Neutrophil (primary cell): ENCODE measurements at regions not wholly inside any gene's neighbourhood (a gene's known extent, or its start where the extent isn't known, plus 50 kb on each side); places are given as distances from the start of the nearest gene placed in this dataset.

ENCODE experiments used
- H3K27ac ChIP-seq: fragments of 200-600 bp; sonication (generic); 2 replicates; pipeline ENCODE4 v1.5.1; 2016; ENCODE audit warnings: mild to moderate bottlenecking, moderate library complexity
- H3K27me3 ChIP-seq: fragments of 200-600 bp; sonication (generic); 2 replicates; pipeline ENCODE4 v1.6.0; 2016; ENCODE audit warnings: mild to moderate bottlenecking
- H3K36me3 ChIP-seq: fragments of 200-600 bp; sonication (generic); 2 replicates; pipeline ENCODE4 v1.5.1; 2017
- H3K4me1 ChIP-seq, 2 experiments: fragments of 200-600 bp in 1 of 2; sonication (generic) in 1 of 2; 1 replicate in 1 of 2; 2 replicates in 1 of 2; pipeline versions ENCODE4 v1.5.1 to v1.6.1; 2013 to 2016; ENCODE audit warnings: low read depth in 1 of 2, low read length in 1 of 2, mild to moderate bottlenecking in 1 of 2, moderate library complexity in 1 of 2; ENCODE audit not compliant: control insufficient read depth in 1 of 2, insufficient read depth in 1 of 2
- H3K4me3 ChIP-seq, 2 experiments: fragments of 200-600 bp in 1 of 2; sonication (generic) in 1 of 2; 1 replicate in 1 of 2; 2 replicates in 1 of 2; pipeline ENCODE4 v1.5.1; 2013 to 2016; ENCODE audit warnings: low read depth in 1 of 2, low read length in 1 of 2, mild to moderate bottlenecking in 1 of 2, moderate library complexity in 1 of 2
- H3K9me3 ChIP-seq: fragments of 200-600 bp; sonication (generic); 2 replicates; pipeline ENCODE4 v1.5.1; 2016
- TF ChIP-seq, protein P1 (sequence below): fragments of 200-600 bp; sonication (generic); IDR thresholded peaks from 2 replicates; pipeline ENCODE4 v1.5.1; 2016; ENCODE audit warnings: antibody characterized with exemption

DNA sequence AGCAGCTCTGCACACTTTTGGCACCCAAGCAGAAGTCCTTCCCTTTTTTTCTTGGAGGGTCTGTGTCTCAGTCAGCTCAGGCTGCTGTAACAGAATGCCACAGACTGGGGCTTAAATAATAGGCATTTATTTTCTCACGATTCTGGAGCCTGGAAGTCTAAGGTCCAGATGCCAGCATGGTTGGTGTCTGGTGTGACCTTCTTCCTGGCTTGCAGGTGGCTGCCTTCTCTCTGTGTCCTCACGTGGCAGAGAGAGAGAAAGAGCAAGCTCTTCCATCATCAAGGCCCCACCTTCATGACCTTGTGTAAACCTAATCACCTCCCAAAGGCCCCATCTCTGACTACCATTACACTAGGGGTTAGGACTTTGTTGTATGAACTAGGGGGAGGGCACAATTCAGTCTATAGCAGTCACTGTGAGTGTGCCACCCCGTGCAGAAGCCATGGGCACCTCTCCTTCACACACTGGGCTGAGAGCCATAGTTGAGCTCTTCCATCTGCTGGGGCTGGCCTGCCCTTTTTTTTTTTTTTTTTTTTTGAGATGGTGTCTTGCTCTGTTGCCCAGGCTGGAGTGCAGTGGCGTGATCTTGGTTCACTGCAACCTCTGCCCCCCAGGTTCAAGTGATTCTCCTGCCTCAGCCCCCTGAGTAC is 80.3 kb downstream of the OAT start:
- H3K36me3 ChIP-seq, result no peaks in the 10 kb centered on the region

DNA sequence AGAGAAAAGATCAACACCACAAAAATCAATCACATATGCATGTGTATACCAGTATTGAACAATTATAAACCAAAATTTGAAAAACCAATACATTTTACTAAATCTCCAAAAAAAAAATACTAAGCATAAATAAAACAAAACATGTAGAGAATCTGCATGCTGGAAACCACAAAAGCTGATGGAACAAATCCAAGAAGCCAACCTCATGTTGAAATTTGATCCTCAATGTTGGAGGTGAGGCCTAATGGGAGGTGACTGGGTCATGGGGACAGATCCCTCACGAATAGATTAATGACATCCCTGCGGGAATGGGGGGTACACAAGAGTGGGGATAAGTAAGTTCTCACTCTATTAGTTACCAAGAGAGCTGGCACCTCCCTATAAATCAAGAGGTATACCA is 82.5 kb downstream of the OAT start:
- Histone ChIP-seq H3K27ac (no peak overlapping the region), H3K36me3 (no peaks in the 10 kb centered on the region), H3K9me3 (no peaks in the 10 kb centered on the region), H3K4me3 (no peak overlapping the region), H3K27me3 (peaks cover 4% of the 10 kb centered on the region), H3K4me1 (peaks cover 0 to 3% of the 10 kb centered on the region in 2 experiments)
- TF ChIP-seq, protein P1, sequence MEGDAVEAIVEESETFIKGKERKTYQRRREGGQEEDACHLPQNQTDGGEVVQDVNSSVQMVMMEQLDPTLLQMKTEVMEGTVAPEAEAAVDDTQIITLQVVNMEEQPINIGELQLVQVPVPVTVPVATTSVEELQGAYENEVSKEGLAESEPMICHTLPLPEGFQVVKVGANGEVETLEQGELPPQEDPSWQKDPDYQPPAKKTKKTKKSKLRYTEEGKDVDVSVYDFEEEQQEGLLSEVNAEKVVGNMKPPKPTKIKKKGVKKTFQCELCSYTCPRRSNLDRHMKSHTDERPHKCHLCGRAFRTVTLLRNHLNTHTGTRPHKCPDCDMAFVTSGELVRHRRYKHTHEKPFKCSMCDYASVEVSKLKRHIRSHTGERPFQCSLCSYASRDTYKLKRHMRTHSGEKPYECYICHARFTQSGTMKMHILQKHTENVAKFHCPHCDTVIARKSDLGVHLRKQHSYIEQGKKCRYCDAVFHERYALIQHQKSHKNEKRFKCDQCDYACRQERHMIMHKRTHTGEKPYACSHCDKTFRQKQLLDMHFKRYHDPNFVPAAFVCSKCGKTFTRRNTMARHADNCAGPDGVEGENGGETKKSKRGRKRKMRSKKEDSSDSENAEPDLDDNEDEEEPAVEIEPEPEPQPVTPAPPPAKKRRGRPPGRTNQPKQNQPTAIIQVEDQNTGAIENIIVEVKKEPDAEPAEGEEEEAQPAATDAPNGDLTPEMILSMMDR, result no peak

More for the DNA sequence above, 80.3 kb downstream of the OAT start:
- Histone ChIP-seq H3K4me3 (no peak overlapping the region), H3K9me3 (no peaks in the 10 kb centered on the region), H3K27me3 (peaks cover 7% of the 10 kb centered on the region), H3K4me1 (peaks cover 0 to 4% of the 10 kb centered on the region in 2 experiments), H3K27ac (no peak overlapping the region)
- TF ChIP-seq, protein P1, result no peak

DNA sequence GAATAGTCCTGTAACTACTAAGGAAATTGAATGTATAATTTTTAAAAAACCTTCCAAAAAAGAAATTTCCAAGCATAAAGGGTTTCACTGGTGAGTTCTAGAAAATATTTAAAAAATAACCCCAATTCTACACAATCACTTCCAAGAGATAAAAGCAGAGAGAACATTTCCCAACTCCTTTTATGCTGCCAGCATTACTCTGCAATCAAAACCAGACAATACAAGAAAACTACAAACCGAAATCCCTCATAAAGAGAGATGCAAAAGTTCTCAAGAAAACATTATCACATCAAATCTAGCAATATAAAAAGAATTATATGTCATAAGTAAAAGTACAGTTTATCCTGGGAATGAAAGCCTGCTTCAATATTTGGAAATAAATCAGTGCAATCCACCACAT is 84.8 kb downstream of the OAT start:
- Histone ChIP-seq H3K27ac (no peak overlapping the region), H3K4me1 (no peaks in the 10 kb centered on the region), H3K27me3 (no peaks in the 10 kb centered on the region), H3K4me3 (no peak overlapping the region), H3K9me3 (no peaks in the 10 kb centered on the region), H3K36me3 (no peaks in the 10 kb centered on the region)
- TF ChIP-seq, protein P1, result no peak

DNA sequence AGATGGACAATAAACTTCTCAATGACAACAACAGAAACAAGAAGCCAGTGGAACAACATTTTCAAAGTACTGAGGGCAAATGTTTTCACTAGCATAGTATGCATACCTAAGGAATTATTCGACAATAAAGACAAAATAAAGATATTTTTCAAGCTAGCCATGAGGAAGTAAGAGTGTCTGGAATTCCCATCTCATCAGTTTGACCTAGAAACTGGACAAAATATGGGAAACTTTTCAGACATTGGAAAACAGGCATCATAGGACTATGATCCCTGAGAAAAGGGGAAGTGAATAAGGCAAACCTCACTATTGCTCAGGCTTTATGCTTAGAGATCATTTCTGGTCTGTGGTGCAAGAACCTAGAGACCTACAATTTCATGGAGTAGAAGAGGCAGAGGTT is 86.3 kb downstream of the OAT start:
- H3K27me3 ChIP-seq, result no peaks in the 10 kb centered on the region
- H3K9me3 ChIP-seq, result no peaks in the 10 kb centered on the region
- H3K27ac ChIP-seq, result no peak overlapping the region
- TF ChIP-seq, protein P1, result no peak
- no peaks in the 10 kb centered on the region for H3K36me3 ChIP-seq
- H3K4me3 ChIP-seq, result no peak overlapping the region
- H3K4me1 ChIP-seq, result no peaks in the 10 kb centered on the region

DNA sequence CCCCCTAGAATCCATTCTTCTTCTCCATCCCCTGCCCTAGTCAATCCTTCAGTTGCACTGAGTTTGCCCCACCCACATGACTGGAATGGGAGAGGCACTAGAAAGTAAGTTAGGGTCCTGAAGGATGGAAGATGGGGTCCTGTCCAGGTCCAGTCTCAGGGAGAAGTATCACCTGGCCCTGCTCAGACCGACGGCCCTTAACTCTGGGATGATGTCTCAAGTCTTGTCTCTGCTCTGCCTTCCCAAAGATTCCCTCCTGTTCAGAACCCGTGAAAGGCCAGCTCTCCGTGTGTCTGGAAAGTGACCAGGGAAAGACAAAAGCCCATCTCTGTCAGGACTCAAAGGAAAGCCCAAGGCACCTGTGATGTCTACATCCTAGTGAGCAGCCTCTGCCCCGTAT is 88.8 kb downstream of the OAT start:
- TF ChIP-seq, protein P1, result no peak
- Histone ChIP-seq H3K27ac (no peak overlapping the region), H3K4me1 (no peaks in the 10 kb centered on the region), H3K9me3 (no peaks in the 10 kb centered on the region), H3K27me3 (no peaks in the 10 kb centered on the region), H3K4me3 (no peak overlapping the region), H3K36me3 (no peaks in the 10 kb centered on the region)
